ENCODE measurements at regions not wholly inside any gene's neighbourhood (a gene's known extent, or its start where the extent isn't known, plus 50 kb on each side); places are given as distances from the start of the nearest gene placed in this dataset.

DNA sequence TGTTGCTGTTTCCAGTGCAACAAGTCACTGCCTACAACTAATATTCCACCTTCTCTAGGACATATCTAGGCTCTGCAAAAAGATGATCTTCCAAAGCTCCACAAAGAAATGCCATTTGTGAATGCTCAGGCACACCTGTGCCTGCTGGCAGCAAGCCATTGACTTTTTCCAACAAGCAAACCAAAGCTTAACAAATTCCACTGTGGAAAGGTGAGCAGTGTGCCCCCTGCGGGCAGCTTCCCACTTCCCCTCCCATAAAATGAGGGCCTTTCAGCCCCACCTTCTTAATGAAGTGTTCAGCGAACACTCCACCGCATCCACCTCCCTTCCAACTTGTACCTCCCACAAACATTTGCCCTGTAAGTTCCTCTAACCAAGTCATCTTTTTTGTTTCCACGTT is 157.5 kb upstream of the SLC24A5 start:
- no peak for DNase-seq (ENCODE audit: unreplicated experiment)
- Mint-ChIP-seq H3K27me3 (ENCODE audit: insufficient read depth, unreplicated experiment) (no peaks in the 10 kb centered on the region), H3K4me3 (ENCODE audit: unreplicated experiment) (no peak overlapping the region), H3K27ac (ENCODE audit: low read depth, unreplicated experiment) (no peak overlapping the region), H3K9me3 (ENCODE audit: unreplicated experiment) (no peaks in the 10 kb centered on the region), H3K36me3 (ENCODE audit: insufficient read depth, unreplicated experiment) (no peaks in the 10 kb centered on the region), H3K4me1 (ENCODE audit: insufficient read depth, unreplicated experiment) (no peaks in the 10 kb centered on the region)
- POLR2A ChIA-PET = interaction anchor here (1.0 kb wide), 1 partner anchor 449 kb away, joined by 3 read pairs; no protein-coding TSS in a partner anchor
- intact Hi-C loops (cut with micrococcal nuclease) = no loop called here
- CTCF ChIA-PET = no interaction called here
- BruUV-seq (replicated peaks) = no TSS peak
- TF ChIP-seq, protein P1, sequence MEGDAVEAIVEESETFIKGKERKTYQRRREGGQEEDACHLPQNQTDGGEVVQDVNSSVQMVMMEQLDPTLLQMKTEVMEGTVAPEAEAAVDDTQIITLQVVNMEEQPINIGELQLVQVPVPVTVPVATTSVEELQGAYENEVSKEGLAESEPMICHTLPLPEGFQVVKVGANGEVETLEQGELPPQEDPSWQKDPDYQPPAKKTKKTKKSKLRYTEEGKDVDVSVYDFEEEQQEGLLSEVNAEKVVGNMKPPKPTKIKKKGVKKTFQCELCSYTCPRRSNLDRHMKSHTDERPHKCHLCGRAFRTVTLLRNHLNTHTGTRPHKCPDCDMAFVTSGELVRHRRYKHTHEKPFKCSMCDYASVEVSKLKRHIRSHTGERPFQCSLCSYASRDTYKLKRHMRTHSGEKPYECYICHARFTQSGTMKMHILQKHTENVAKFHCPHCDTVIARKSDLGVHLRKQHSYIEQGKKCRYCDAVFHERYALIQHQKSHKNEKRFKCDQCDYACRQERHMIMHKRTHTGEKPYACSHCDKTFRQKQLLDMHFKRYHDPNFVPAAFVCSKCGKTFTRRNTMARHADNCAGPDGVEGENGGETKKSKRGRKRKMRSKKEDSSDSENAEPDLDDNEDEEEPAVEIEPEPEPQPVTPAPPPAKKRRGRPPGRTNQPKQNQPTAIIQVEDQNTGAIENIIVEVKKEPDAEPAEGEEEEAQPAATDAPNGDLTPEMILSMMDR (IDR thresholded peaks at IDR 0.05; ENCODE audit: unreplicated experiment) = no peak

DNA sequence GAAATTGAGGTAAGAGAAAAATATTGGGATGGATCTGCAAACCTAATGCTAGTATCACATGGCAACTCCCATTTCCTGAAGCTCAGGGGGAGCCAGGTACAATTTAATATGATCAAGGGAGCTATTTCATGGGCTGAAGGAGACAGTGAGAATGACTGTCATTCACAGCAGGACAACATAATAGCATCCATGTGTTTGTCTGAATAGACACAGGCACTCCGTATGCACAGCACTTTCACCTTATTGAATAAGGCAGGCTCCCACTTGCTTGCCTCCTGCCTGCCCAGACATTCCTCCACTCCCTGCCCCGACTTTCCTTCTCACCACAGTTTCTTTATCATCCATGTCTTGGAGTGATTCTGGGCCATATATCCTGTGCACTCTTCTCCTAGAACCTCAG is 156.6 kb upstream of the SLC24A5 start:
- no peaks in the 10 kb centered on the region for H3K36me3 Mint-ChIP-seq (ENCODE audit: insufficient read depth, unreplicated experiment)
- H3K4me1 Mint-ChIP-seq (ENCODE audit: insufficient read depth, unreplicated experiment) = no peaks in the 10 kb centered on the region
- H3K9me3 Mint-ChIP-seq (ENCODE audit: unreplicated experiment) = no peaks in the 10 kb centered on the region
- ChIA-PET CTCF (no interaction called here), POLR2A (no interaction called here)
- no peaks in the 10 kb centered on the region for H3K27me3 Mint-ChIP-seq (ENCODE audit: insufficient read depth, unreplicated experiment)
- TF ChIP-seq, protein P1 (IDR thresholded peaks at IDR 0.05; ENCODE audit: unreplicated experiment) = no peak
- no TSS peak for BruUV-seq (replicated peaks)
- intact Hi-C loops (cut with micrococcal nuclease) = no loop called here
- no peak overlapping the region for H3K27ac Mint-ChIP-seq (ENCODE audit: low read depth, unreplicated experiment)
- H3K4me3 Mint-ChIP-seq (ENCODE audit: unreplicated experiment) = no peak overlapping the region
- no peak for DNase-seq (ENCODE audit: unreplicated experiment)

DNA sequence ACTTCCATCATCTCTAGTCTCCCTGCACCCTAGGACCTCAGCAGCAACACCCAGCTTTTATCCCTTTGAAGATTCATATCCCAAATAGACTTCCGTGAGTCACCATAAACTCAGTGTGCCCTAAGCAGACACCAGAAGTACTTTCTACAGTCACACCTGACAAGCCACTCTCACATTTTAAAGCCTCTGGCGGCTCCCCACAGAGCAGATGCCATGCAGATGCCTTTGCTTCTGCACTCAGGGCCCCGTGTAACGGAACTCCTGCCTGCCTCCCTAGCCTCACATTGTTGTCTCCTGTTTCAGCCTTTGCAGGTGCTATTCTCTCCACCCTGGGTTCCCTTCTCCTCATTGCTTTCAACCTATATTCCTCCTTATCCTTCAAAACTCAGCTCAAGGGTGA is 155.5 kb upstream of the SLC24A5 start:
- ChIA-PET POLR2A (no interaction called here), CTCF (no interaction called here)
- Mint-ChIP-seq H3K27me3 (ENCODE audit: insufficient read depth, unreplicated experiment) (no peaks in the 10 kb centered on the region), H3K4me3 (ENCODE audit: unreplicated experiment) (no peak overlapping the region), H3K9me3 (ENCODE audit: unreplicated experiment) (no peaks in the 10 kb centered on the region), H3K4me1 (ENCODE audit: insufficient read depth, unreplicated experiment) (no peaks in the 10 kb centered on the region), H3K27ac (ENCODE audit: low read depth, unreplicated experiment) (no peak overlapping the region), H3K36me3 (ENCODE audit: insufficient read depth, unreplicated experiment) (no peaks in the 10 kb centered on the region)
- intact Hi-C loops (cut with micrococcal nuclease) = no loop called here
- BruUV-seq (replicated peaks) = no TSS peak
- DNase-seq (ENCODE audit: unreplicated experiment) = no peak
- TF ChIP-seq, protein P1 (IDR thresholded peaks at IDR 0.05; ENCODE audit: unreplicated experiment) = no peak

DNA sequence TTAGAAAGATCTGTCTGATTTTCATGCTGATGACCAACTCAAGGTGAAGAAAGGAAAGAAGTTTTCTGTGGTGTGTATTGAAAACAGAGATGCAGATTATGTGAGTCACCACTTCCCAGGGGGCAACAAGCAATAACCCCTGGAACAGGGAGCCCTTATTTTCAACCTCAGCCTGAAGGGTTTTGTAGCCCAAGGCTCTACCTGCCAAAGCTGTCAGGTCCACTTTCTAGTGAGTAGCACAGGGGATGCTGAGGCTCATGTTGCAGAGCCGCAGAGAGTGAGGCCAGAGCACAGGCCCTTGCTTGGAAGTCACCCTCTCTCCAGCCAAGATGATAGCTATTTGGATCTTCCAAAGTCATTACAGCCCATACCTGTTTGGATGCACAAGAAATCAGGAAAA is 152.2 kb upstream of the SLC24A5 start:
- no peak for DNase-seq (ENCODE audit: unreplicated experiment)
- Mint-ChIP-seq H3K4me3 (ENCODE audit: unreplicated experiment) (no peak overlapping the region), H3K36me3 (ENCODE audit: insufficient read depth, unreplicated experiment) (no peaks in the 10 kb centered on the region), H3K27ac (ENCODE audit: low read depth, unreplicated experiment) (no peak overlapping the region), H3K9me3 (ENCODE audit: unreplicated experiment) (no peaks in the 10 kb centered on the region), H3K27me3 (ENCODE audit: insufficient read depth, unreplicated experiment) (no peaks in the 10 kb centered on the region), H3K4me1 (ENCODE audit: insufficient read depth, unreplicated experiment) (no peaks in the 10 kb centered on the region)
- intact Hi-C loops (cut with micrococcal nuclease) = no loop called here
- POLR2A ChIA-PET = interaction anchor here (0.6 to 1.1 kb wide), 3 partner anchors 8 to 257 kb away, joined by 3 read pairs; no protein-coding TSS in a partner anchor
- BruUV-seq (replicated peaks) = no TSS peak
- TF ChIP-seq, protein P1 (IDR thresholded peaks at IDR 0.05; ENCODE audit: unreplicated experiment) = no peak
- CTCF ChIA-PET = no interaction called here

Measured in MCF 10A (cell line).